HG03571 (cell line): ENCODE measurements at regions not wholly inside any gene's neighbourhood (a gene's known extent, or its start where the extent isn't known, plus 50 kb on each side); places are given as distances from the start of the nearest gene placed in this dataset.
"Not testable (repeated sequence)": the region's sequence is repeated elsewhere in the genome, so short reads cannot be mapped to it uniquely, and the experiment has no call there.

Experiments
- ATAC-seq: cut with Tn5 transposase; IDR thresholded peaks from one replicate; pipeline ENCODE4 v1.9.1; 2021; ENCODE audit not compliant: unreplicated experiment

- no peak for ATAC-seq
These were observed 143.7 kb downstream of the TM2D1 start for GRCh38 chr1:61581251-61581650.

GRCh38 chr1:61580417-61580816 lies 144.5 kb downstream of the TM2D1 start:
- no peak for ATAC-seq

GRCh38 chr1:61579802-61580201 lies 145.1 kb downstream of the TM2D1 start:
- no peak for ATAC-seq

DNA sequence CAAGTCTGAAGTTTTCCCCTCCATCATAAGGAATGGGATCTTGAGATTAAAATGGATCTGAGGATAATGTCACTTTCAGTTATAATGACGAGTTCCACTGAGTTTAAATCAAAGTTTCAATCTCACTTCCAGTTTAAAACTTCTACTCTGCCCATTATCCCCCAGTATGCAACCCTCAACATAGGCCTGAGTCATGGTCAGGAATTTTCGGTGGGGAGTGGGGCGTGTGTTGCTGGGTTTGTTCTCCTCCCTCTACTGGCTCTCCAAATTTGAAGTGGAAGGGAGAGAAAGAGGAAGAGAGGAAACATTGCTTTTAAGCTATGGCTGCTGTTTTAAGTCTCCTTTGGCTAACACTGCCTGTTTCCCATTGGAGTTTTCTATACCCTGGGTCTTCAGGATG lies 152.9 kb downstream of the TM2D1 start:
- ATAC-seq, result no peak

DNA sequence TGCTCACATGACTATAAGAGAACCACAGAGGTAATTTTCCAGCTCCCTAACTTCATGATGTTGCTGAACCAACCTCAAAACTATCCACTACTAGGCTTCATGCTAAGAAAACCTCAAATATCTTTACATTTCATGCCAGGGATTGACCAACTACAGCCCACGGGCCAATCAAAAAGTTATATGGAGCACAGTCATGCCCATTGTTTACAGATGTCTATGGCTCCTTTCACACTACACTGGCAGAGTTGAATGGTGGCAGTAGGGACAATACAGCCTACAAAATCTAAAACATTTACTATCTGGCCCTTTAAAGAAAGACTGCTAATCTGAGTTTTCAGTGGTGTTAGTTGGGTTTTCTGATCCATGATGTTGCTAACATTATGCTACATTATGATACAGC lies 154.8 kb downstream of the TM2D1 start:
- ATAC-seq, result no peak

DNA sequence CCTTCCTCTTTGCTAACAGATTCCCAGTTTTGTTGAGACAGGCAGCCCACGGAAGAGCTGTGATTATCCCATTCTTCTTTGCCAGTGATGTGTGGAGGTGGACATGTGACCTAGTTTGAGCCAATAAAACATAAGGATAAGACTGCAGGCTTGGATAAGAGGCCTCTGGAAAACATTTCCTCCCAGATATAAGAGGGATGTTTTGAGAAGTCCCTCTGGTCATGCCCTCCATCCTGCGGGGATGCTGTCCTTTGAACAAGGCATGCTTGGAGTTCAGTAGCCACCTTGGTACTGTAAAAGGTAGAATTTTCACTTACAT lies 155.7 kb downstream of the TM2D1 start:
- ATAC-seq, result no peak

DNA sequence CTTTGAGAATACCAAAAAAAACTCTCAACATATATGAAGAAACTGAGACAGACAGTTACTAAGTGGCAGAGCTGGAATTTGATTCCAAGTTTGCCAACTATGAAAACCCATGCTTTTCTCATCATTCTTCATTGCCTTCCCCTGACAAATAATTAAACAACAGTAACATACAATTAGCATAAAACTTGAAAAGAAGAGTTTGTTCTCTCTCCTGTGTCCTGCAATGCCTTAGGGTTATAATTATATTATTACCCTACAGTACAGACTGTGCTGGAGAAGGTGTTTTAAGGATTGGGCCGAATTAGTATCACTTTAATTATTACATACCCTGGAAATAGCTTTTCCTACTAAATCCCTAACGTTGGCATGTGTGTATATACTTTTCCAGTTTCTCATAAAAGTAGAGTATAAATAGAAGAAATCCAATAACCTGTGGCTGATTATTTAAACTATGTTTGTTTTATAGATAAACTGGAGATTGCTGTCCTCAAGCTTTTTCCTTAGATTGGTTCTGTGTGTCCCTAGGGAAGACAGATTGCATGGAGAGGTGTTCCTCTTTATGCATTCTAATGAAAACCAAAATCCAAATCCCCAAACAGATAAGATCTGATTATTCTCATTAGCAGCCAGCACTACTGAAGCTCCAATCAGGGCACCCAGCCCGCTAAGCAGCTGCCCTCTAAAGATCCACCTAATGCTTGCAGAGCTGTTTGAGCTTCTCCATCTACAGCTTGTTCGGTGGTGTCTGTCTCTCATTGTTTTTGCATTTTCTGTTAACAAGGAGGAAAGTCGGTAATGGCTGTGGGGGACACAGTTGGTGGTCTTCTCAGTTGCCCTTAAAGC lies 156.3 kb downstream of the TM2D1 start:
- ATAC-seq, result no peak

- no peak for ATAC-seq
These were observed 158.8 kb downstream of the TM2D1 start for GRCh38 chr1:61566177-61566576.

- no peak for ATAC-seq
These were observed 161.3 kb downstream of the TM2D1 start for GRCh38 chr1:61563611-61564010.

GRCh38 chr1:61561666-61562065 lies 163.3 kb downstream of the TM2D1 start:
- no peak for ATAC-seq

DNA sequence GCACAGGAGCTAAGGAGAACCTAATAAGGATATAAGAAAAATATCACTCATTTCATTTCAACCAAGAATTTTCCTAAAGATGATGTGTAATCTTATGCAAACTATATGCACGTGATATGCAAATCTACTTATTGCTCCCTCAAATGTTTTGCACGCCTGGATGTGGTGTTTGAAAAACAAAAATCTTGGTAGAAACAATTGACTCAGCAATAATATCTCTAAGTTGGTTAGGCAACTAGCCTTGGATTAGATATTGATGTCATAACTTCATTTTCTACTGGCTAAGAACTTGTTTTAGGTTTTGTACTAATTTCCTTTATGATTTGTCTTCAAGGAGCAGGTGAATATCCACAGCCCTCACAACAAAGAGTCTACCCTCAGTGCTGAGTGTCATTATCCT lies 164.6 kb downstream of the TM2D1 start:
- ATAC-seq, result no peak

DNA sequence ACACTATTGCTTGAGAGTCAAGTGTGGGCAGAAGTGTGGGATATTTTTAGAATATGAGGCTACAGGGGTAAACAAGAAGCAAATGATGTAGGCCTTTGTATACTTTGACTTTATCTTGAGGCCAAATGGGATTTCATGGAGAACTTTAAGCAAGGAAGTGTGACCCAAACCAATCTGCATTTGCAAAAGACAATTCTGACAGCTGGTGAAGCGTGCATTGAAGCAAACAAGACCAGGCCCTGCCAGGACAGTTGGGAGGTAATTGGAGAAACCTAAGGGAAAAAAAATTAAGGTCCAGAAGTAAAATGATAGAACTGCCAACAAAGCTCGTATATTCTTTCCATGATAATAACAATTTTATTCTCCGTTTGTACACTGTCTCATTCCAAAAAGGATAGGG lies 168.3 kb downstream of the TM2D1 start:
- no peak for ATAC-seq

DNA sequence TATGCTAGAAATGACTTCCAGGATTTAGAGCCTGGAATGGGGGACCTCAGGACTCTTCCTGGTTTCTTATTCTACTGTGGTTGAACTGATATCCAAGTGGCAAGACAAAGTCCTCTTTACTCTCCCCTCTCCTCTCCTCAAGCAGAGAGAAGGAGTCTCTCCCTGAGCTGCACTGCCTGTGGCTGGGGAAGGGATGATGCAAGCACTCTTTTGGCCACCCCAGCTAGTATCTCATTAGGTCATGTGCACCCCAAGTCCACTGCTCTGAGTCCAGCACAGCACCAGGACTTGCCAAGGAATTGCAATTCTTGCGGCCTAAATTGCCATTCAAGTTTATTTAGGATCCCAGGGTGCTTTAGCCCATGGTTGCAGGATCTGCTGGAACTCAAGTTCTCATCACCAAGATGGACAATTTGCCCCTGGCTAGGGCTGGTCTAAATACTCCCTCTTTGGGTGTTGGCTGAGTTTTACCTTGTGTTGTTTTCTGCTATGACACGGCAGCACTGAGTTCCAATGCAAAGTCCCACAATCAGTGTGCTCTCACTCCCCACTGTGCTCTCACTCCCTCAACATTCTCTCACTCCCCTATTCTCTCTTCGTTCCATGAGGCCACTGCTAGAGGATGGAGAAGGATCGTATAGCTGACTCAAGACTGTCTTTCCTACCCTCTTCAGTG lies 172.2 kb downstream of the TM2D1 start:
- no peak for ATAC-seq

DNA sequence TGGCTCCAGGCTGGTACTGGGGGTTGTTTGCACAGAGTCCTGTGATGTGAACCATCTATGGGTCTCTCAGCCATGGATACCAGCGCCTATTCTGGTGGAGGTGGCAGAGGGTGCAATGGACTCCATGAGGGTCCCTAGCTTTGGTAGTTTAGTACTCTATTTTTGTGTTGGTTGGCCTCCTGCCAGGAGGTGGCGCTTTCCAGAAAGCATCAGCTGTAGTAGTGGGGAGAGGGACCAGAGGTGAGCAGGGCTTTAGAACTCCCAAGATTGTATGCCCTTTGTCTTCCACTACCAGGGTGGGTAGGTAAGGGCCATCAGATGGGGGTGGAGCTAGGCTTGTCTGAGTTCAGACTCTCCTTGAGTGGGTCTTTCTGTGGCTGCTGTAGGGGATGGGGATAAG lies 177.6 kb downstream of the TM2D1 start:
- ATAC-seq, result not testable (repeated sequence)

GRCh38 chr1:61544870-61545269 lies 180.1 kb downstream of the TM2D1 start:
- ATAC-seq, result not testable (repeated sequence)

DNA sequence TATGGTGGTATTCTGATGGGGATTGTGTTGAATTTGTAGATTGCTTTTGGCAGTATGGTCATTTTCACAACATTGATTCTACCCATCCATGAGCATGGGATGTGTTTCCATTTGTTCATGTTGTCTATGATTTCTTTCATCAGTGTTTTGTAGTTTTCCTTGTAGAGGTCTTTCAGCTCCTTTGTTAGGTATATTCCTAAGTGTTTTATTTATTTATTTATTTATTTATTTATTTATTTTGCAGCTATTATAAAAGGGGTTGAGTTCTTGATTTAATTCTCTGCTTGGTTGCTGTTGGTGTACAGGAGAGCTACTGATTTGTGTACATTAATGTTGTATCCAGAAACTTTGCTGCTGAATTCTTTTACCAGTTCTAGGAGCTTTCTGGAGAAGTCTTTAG lies 181.4 kb downstream of the TM2D1 start:
- ATAC-seq, result not testable (repeated sequence)

- no peak for ATAC-seq
These were observed 185.1 kb downstream of the TM2D1 start for GRCh38 chr1:61539720-61540462.

DNA sequence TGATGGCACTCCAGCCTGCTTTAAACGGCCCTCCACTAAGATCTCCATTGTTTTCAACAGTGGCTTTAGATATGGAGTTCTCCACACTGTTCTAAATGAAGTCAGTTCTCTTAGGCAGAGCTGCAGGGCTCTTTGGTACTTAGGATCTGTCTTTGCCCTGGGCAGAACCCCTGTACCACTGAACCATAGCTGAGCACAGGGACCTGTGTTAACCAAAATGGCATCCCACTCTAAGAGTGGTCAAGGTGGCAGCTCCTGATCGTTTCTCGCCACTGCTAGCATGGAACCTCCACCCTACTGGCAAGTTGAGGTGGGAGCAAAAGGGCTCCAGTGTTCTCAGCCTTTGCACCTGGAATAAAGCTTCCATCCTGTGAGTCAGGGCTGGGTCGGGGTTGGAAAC lies 186.7 kb downstream of the TM2D1 start:
- no peak for ATAC-seq

GRCh38 chr1:61536174-61537108 lies 188.5 kb downstream of the TM2D1 start:
- no peak for ATAC-seq

DNA sequence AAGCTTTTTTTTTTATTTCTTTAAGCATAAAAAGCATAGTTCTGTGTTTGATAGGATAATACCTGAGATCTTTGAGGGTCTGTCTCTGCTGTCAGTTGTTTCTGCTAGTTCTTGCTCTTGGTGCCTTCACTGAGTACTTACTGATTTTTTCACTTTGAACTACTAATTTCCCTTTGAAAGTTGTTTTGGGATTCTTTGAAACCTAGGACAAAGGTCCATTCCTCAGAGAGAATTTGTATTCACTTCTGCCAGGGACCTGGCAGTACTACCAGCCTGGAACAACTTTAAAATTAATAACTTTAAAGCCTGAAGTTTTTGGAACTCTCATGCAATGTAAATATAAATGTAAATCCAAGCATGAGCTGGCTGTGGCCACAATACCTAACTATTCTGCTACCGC lies 190.1 kb downstream of the TM2D1 start:
- no peak for ATAC-seq

- ATAC-seq, result no peak
These were observed 191.4 kb downstream of the TM2D1 start for GRCh38 chr1:61533546-61533945.
